ENCODE measurements at regions not wholly inside any gene's neighbourhood (a gene's known extent, or its start where the extent isn't known, plus 50 kb on each side); places are given as distances from the start of the nearest gene placed in this dataset.

DNA sequence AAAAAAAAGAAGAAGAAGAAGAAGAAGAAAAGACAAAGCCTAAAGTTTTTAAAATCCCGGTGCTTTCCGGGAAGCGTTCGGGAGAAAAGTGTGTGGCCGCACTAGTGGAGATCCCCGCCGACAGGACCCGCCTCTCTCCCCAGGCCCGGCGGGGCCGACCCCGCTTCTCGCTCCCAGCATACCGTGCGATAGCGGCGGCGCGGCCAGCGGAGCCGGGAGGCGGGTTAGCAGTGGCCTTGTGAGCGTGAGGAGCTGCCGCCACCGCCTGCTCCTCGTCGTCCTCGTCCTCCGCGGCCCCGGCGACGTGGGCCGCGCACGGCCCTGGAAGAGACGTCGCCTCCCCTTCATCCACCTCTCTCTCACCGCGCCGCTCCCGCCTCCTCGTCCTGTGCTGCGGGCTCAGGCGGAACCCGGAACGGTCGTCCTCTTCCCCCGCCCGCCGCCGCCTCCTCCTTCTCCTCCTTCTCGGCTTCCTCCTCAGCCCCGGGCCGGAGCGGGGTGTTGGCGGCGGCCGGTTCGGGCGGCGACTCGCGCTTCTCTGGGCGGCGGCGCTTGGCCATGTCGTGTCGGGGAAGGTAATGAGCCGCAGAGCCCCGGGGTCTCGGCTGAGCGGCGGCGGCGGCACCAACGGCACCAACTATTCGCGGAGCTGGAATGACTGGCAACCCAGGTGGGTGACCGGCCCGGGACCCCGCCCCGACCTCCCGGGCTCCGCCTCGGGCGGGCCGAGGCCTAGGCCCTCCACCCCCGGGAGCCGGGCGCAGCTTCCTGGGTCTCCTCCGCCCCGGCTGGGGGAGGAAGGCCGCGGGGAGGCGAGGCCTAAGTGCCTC is 62.6 kb upstream of the CDR2 start (continued):
- TF ChIP-seq, protein P1, sequence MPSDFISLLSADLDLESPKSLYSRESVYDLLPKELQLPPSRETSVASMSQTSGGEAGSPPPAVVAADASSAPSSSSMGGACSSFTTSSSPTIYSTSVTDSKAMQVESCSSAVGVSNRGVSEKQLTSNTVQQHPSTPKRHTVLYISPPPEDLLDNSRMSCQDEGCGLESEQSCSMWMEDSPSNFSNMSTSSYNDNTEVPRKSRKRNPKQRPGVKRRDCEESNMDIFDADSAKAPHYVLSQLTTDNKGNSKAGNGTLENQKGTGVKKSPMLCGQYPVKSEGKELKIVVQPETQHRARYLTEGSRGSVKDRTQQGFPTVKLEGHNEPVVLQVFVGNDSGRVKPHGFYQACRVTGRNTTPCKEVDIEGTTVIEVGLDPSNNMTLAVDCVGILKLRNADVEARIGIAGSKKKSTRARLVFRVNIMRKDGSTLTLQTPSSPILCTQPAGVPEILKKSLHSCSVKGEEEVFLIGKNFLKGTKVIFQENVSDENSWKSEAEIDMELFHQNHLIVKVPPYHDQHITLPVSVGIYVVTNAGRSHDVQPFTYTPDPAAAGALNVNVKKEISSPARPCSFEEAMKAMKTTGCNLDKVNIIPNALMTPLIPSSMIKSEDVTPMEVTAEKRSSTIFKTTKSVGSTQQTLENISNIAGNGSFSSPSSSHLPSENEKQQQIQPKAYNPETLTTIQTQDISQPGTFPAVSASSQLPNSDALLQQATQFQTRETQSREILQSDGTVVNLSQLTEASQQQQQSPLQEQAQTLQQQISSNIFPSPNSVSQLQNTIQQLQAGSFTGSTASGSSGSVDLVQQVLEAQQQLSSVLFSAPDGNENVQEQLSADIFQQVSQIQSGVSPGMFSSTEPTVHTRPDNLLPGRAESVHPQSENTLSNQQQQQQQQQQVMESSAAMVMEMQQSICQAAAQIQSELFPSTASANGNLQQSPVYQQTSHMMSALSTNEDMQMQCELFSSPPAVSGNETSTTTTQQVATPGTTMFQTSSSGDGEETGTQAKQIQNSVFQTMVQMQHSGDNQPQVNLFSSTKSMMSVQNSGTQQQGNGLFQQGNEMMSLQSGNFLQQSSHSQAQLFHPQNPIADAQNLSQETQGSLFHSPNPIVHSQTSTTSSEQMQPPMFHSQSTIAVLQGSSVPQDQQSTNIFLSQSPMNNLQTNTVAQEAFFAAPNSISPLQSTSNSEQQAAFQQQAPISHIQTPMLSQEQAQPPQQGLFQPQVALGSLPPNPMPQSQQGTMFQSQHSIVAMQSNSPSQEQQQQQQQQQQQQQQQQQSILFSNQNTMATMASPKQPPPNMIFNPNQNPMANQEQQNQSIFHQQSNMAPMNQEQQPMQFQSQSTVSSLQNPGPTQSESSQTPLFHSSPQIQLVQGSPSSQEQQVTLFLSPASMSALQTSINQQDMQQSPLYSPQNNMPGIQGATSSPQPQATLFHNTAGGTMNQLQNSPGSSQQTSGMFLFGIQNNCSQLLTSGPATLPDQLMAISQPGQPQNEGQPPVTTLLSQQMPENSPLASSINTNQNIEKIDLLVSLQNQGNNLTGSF (CRISPR knock-in tag; IDR thresholded peaks at IDR 0.05) = peak; percentile 92
- TF ChIP-seq MED13 (CRISPR knock-in tag; IDR thresholded peaks at IDR 0.05) (peak; percentile 85; the same call in 1 of the 2 replicates), MXD3 (CRISPR knock-in tag; IDR thresholded peaks at IDR 0.05) (peak; percentile 90), ZNF792 (CRISPR knock-in tag; IDR thresholded peaks at IDR 0.05) (peak; percentile 87; the same call in 1 of the 2 replicates), RFXANK (CRISPR knock-in tag; IDR thresholded peaks at IDR 0.05) (peak; percentile 51; the same call in 1 of the 2 replicates), JUND (CRISPR knock-in tag; IDR thresholded peaks at IDR 0.05) (peak; percentile 27; the same call in 1 of the 2 replicates)
- TF ChIP-seq, protein P2, sequence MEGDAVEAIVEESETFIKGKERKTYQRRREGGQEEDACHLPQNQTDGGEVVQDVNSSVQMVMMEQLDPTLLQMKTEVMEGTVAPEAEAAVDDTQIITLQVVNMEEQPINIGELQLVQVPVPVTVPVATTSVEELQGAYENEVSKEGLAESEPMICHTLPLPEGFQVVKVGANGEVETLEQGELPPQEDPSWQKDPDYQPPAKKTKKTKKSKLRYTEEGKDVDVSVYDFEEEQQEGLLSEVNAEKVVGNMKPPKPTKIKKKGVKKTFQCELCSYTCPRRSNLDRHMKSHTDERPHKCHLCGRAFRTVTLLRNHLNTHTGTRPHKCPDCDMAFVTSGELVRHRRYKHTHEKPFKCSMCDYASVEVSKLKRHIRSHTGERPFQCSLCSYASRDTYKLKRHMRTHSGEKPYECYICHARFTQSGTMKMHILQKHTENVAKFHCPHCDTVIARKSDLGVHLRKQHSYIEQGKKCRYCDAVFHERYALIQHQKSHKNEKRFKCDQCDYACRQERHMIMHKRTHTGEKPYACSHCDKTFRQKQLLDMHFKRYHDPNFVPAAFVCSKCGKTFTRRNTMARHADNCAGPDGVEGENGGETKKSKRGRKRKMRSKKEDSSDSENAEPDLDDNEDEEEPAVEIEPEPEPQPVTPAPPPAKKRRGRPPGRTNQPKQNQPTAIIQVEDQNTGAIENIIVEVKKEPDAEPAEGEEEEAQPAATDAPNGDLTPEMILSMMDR (CRISPR knock-in tag; IDR thresholded peaks at IDR 0.05) = peak; percentile 23; the same call in 1 of the 2 replicates
- TF ChIP-seq, protein P3, sequence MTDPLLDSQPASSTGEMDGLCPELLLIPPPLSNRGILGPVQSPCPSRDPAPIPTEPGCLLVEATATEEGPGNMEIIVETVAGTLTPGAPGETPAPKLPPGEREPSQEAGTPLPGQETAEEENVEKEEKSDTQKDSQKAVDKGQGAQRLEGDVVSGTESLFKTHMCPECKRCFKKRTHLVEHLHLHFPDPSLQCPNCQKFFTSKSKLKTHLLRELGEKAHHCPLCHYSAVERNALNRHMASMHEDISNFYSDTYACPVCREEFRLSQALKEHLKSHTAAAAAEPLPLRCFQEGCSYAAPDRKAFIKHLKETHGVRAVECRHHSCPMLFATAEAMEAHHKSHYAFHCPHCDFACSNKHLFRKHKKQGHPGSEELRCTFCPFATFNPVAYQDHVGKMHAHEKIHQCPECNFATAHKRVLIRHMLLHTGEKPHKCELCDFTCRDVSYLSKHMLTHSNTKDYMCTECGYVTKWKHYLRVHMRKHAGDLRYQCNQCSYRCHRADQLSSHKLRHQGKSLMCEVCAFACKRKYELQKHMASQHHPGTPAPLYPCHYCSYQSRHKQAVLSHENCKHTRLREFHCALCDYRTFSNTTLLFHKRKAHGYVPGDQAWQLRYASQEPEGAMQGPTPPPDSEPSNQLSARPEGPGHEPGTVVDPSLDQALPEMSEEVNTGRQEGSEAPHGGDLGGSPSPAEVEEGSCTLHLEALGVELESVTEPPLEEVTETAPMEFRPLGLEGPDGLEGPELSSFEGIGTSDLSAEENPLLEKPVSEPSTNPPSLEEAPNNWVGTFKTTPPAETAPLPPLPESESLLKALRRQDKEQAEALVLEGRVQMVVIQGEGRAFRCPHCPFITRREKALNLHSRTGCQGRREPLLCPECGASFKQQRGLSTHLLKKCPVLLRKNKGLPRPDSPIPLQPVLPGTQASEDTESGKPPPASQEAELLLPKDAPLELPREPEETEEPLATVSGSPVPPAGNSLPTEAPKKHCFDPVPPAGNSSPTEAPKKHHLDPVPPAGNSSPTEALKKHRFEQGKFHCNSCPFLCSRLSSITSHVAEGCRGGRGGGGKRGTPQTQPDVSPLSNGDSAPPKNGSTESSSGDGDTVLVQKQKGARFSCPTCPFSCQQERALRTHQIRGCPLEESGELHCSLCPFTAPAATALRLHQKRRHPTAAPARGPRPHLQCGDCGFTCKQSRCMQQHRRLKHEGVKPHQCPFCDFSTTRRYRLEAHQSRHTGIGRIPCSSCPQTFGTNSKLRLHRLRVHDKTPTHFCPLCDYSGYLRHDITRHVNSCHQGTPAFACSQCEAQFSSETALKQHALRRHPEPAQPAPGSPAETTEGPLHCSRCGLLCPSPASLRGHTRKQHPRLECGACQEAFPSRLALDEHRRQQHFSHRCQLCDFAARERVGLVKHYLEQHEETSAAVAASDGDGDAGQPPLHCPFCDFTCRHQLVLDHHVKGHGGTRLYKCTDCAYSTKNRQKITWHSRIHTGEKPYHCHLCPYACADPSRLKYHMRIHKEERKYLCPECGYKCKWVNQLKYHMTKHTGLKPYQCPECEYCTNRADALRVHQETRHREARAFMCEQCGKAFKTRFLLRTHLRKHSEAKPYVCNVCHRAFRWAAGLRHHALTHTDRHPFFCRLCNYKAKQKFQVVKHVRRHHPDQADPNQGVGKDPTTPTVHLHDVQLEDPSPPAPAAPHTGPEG (CRISPR knock-in tag; IDR thresholded peaks at IDR 0.05) = peak; percentile 84
- TF ChIP-seq, protein P4, sequence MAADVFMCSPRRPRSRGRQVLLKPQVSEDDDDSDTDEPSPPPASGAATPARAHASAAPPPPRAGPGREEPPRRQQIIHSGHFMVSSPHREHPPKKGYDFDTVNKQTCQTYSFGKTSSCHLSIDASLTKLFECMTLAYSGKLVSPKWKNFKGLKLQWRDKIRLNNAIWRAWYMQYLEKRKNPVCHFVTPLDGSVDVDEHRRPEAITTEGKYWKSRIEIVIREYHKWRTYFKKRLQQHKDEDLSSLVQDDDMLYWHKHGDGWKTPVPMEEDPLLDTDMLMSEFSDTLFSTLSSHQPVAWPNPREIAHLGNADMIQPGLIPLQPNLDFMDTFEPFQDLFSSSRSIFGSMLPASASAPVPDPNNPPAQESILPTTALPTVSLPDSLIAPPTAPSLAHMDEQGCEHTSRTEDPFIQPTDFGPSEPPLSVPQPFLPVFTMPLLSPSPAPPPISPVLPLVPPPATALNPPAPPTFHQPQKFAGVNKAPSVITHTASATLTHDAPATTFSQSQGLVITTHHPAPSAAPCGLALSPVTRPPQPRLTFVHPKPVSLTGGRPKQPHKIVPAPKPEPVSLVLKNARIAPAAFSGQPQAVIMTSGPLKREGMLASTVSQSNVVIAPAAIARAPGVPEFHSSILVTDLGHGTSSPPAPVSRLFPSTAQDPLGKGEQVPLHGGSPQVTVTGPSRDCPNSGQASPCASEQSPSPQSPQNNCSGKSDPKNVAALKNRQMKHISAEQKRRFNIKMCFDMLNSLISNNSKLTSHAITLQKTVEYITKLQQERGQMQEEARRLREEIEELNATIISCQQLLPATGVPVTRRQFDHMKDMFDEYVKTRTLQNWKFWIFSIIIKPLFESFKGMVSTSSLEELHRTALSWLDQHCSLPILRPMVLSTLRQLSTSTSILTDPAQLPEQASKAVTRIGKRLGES (CRISPR knock-in tag; IDR thresholded peaks at IDR 0.05; ENCODE audit: borderline replicate concordance) = peak; percentile 34; the same call in 1 of the 2 replicates
